ENCODE measurements at regions not wholly inside any gene's neighbourhood (a gene's known extent, or its start where the extent isn't known, plus 50 kb on each side); places are given as distances from the start of the nearest gene placed in this dataset.

GRCh38 chr16:85353839-85354685 is 241.8 kb upstream of the CIBAR2 start:
- TF ChIP-seq EZH2phosphoT487 (IDR thresholded peaks at IDR 0.05; ENCODE audit: borderline replicate concordance, low read length): no peak
- TF ChIP-seq, protein P1, sequence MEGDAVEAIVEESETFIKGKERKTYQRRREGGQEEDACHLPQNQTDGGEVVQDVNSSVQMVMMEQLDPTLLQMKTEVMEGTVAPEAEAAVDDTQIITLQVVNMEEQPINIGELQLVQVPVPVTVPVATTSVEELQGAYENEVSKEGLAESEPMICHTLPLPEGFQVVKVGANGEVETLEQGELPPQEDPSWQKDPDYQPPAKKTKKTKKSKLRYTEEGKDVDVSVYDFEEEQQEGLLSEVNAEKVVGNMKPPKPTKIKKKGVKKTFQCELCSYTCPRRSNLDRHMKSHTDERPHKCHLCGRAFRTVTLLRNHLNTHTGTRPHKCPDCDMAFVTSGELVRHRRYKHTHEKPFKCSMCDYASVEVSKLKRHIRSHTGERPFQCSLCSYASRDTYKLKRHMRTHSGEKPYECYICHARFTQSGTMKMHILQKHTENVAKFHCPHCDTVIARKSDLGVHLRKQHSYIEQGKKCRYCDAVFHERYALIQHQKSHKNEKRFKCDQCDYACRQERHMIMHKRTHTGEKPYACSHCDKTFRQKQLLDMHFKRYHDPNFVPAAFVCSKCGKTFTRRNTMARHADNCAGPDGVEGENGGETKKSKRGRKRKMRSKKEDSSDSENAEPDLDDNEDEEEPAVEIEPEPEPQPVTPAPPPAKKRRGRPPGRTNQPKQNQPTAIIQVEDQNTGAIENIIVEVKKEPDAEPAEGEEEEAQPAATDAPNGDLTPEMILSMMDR (IDR thresholded peaks at IDR 0.05; ENCODE audit: low read depth, low read length, poor library complexity, severe bottlenecking): no peak
